Upper lobe of right lung (tissue), 1 donor: ENCODE measurements at regions not wholly inside any gene's neighbourhood (a gene's known extent, or its start where the extent isn't known, plus 50 kb on each side); places are given as distances from the start of the nearest gene placed in this dataset.

Source experiments
- ATAC-seq: fragments of 200-7000 bp; cut with Tn5 transposase; one replicate; pipeline ENCODE4 v1.9.1; 2020; ENCODE audit warnings: mild to moderate bottlenecking, moderate library complexity
- DNase-seq: peaks from one replicate; pipeline ENCODE4 v3.0.0-alpha.2; 2020
- H3K27ac ChIP-seq: fragments of 200-600 bp; one replicate; pipeline ENCODE4 v1.8.0; 2022
- H3K27me3 ChIP-seq: fragments of 200-600 bp; one replicate; pipeline ENCODE4 v1.8.0; 2022; ENCODE audit warnings: mild to moderate bottlenecking
- H3K36me3 ChIP-seq: fragments of 200-600 bp; one replicate; pipeline ENCODE4 v1.8.0; 2022
- H3K4me1 ChIP-seq: fragments of 200-600 bp; one replicate; pipeline ENCODE4 v1.8.0; 2022
- H3K4me3 ChIP-seq: fragments of 200-600 bp; one replicate; pipeline ENCODE4 v1.8.0; 2022; ENCODE audit warnings: mild to moderate bottlenecking
- H3K9me3 ChIP-seq: fragments of 200-600 bp; one replicate; pipeline ENCODE4 v1.8.0; 2022
- CTCF ChIP-seq: fragments of 200-600 bp; IDR thresholded peaks from one replicate; pipeline ENCODE4 v1.8.0; 2022; ENCODE audit warnings: antibody characterized with exemption
- intact Hi-C: fragments of 100-400 bp; cut with DNase I; formaldehyde crosslinking; loops from one replicate; pipeline ENCODE4 v1.11.0; 2022
- donor health status: DM: no; HTN: yes; CAD: no; lungs with severe emphysema.

- ATAC-seq: no peak
- no peak overlapping the region for H3K4me3 ChIP-seq
- no peaks in the 10 kb centered on the region for H3K27me3 ChIP-seq
- H3K9me3 ChIP-seq: no peaks in the 10 kb centered on the region
- no peaks in the 10 kb centered on the region for H3K36me3 ChIP-seq
- no peak overlapping the region for H3K27ac ChIP-seq
- H3K4me1 ChIP-seq: no peaks in the 10 kb centered on the region
- no peak for DNase-seq
- TF ChIP-seq CTCF: no peak
- intact Hi-C loops: no loop called here
Measured at GRCh38 chr2:238709325-238710025, 138.4 kb upstream of the TWIST2 start.

GRCh38 chr2:238710032-238710735 lies 137.7 kb upstream of the TWIST2 start:
- ATAC-seq: no peak
- H3K4me1 ChIP-seq: no peaks in the 10 kb centered on the region
- intact Hi-C loops: no loop called here

GRCh38 chr2:238710787-238711186 lies 137.1 kb upstream of the TWIST2 start:
- Histone ChIP-seq H3K36me3 (no peaks in the 10 kb centered on the region), H3K4me3 (no peak overlapping the region), H3K27ac (no peak overlapping the region), H3K9me3 (no peaks in the 10 kb centered on the region), H3K27me3 (no peaks in the 10 kb centered on the region), H3K4me1 (no peaks in the 10 kb centered on the region)
- DNase-seq (no peak), ATAC-seq (no peak)
- intact Hi-C loops: no loop called here
- no peak for TF ChIP-seq CTCF

More at GRCh38 chr2:238710032-238710735, 137.7 kb upstream of the TWIST2 start:
- DNase-seq: no peak
- no peak overlapping the region for H3K27ac ChIP-seq
- H3K27me3 ChIP-seq: no peaks in the 10 kb centered on the region
- no peak for TF ChIP-seq CTCF
- no peak overlapping the region for H3K4me3 ChIP-seq
- H3K36me3 ChIP-seq: no peaks in the 10 kb centered on the region
- no peaks in the 10 kb centered on the region for H3K9me3 ChIP-seq

- intact Hi-C loops: no loop called here
- Histone ChIP-seq H3K27me3 (no peaks in the 10 kb centered on the region), H3K27ac (no peak overlapping the region), H3K9me3 (no peaks in the 10 kb centered on the region), H3K4me1 (no peaks in the 10 kb centered on the region), H3K4me3 (no peak overlapping the region), H3K36me3 (no peaks in the 10 kb centered on the region)
- TF ChIP-seq CTCF: no peak
- ATAC-seq (no peak), DNase-seq (no peak)
Measured at GRCh38 chr2:238711346-238711745, 136.5 kb upstream of the TWIST2 start.

GRCh38 chr2:238712011-238712410 lies 135.9 kb upstream of the TWIST2 start:
- H3K4me3 ChIP-seq: no peak overlapping the region
- H3K9me3 ChIP-seq: no peaks in the 10 kb centered on the region
- ATAC-seq: no peak
- no peaks in the 10 kb centered on the region for H3K36me3 ChIP-seq
- intact Hi-C loops: no loop called here
- H3K27ac ChIP-seq: no peak overlapping the region
- DNase-seq: no peak
- TF ChIP-seq CTCF: no peak
- H3K4me1 ChIP-seq: no peaks in the 10 kb centered on the region
- peaks cover 4% of the 10 kb centered on the region for H3K27me3 ChIP-seq
